Caco-2 (cell line): ENCODE measurements at regions not wholly inside any gene's neighbourhood (a gene's known extent, or its start where the extent isn't known, plus 50 kb on each side); places are given as distances from the start of the nearest gene placed in this dataset.

ENCODE experiments used
- BruUV-seq: library from RNA; stranded (reverse); fragments of 400-500 nt; replicated peaks from 2 replicates; lab custom pipeline; 2021; lab: Mats Ljungman, UMichigan
- CTCF ChIA-PET: fragments of 300-600 bp; sonication (Branson Sonifier 250); formaldehyde crosslinking; loops from one replicate; lab custom pipeline; 2022; ENCODE audit warnings: antibody characterized with exemption; lab: Charles Lee
- POLR2A ChIA-PET: fragments of 300-600 bp; sonication (Branson Sonifier 250); formaldehyde crosslinking; loops from one replicate; lab custom pipeline; 2022; ENCODE audit warnings: antibody characterized with exemption; lab: Charles Lee
- DNase-seq, 2 experiments: peaks; one replicate each; pipeline versions ENCODE4 v3.0.0 to v3.0.0-alpha.2; 2020 to 2022
- H3K27me3 ChIP-seq: replicated peaks from 2 replicates; pipeline ENCODE4 v1.6.0; 2011; ENCODE audit warnings: low read length; ENCODE audit not compliant: control insufficient read depth, insufficient read depth
- H3K36me3 ChIP-seq: 2 replicates; pipeline ENCODE4 v1.5.1; 2011; ENCODE audit warnings: low read length; ENCODE audit not compliant: control insufficient read depth, insufficient read depth
- H3K4me1 ChIP-seq: fragments of 250-450 bp; sonication (Bioruptor Pico); 2 replicates; pipeline ENCODE4 v1.5.1; 2020; ENCODE audit warnings: mild to moderate bottlenecking
- H3K4me3 ChIP-seq: 2 replicates; pipeline ENCODE4 v1.5.1; 2011; ENCODE audit warnings: low read depth, mild to moderate bottlenecking, control low read depth, low read length
- H3K9me3 ChIP-seq: fragments of 250-450 bp; sonication (Bioruptor Pico); 2 replicates; pipeline ENCODE4 v1.5.1; 2020; ENCODE audit warnings: mild to moderate bottlenecking, moderate library complexity
- H3K27ac Mint-ChIP-seq: one replicate; pipeline ENCODE4 v1.8.0; 2022; ENCODE audit warnings: mixed read lengths; ENCODE audit not compliant: unreplicated experiment
- H3K27me3 Mint-ChIP-seq: one replicate; pipeline ENCODE4 v1.8.0; 2022; ENCODE audit warnings: mixed read lengths; ENCODE audit not compliant: insufficient read depth, unreplicated experiment
- H3K36me3 Mint-ChIP-seq: one replicate; pipeline ENCODE4 v1.8.0; 2022; ENCODE audit warnings: mild to moderate bottlenecking, mixed read lengths; ENCODE audit not compliant: insufficient read depth, unreplicated experiment
- H3K4me1 Mint-ChIP-seq: one replicate; pipeline ENCODE4 v1.8.0; 2022; ENCODE audit warnings: low read depth, mixed read lengths; ENCODE audit not compliant: unreplicated experiment
- H3K4me3 Mint-ChIP-seq: one replicate; pipeline ENCODE4 v1.8.0; 2022; ENCODE audit warnings: mild to moderate bottlenecking, moderate library complexity, mixed read lengths; ENCODE audit not compliant: unreplicated experiment
- H3K9me3 Mint-ChIP-seq: one replicate; pipeline ENCODE4 v1.8.0; 2022; ENCODE audit warnings: mixed read lengths; ENCODE audit not compliant: unreplicated experiment
- intact Hi-C: fragments of 100-400 bp; cut with micrococcal nuclease; formaldehyde crosslinking; loops from one replicate; pipeline ENCODE4 v1.10.0; 2022; ENCODE audit not compliant: unreplicated experiment
- TF ChIP-seq, protein P1 (sequence below), 2 experiments: fragments of 200-600 bp in 1 of 2; IDR thresholded peaks; 1 replicate in 1 of 2; 2 replicates in 1 of 2; pipeline versions ENCODE4 v1.5.1 to v1.8.0; 2011 to 2022; ENCODE audit warnings: antibody characterized with exemption in 1 of 2, control low read depth in 1 of 2, inconsistent platforms in 1 of 2, low read depth in 1 of 2, low read length in 1 of 2, mild to moderate bottlenecking in 1 of 2, moderate library complexity in 1 of 2; ENCODE audit not compliant: insufficient read depth in 1 of 2, severe bottlenecking in 1 of 2, unreplicated experiment in 1 of 2

DNA sequence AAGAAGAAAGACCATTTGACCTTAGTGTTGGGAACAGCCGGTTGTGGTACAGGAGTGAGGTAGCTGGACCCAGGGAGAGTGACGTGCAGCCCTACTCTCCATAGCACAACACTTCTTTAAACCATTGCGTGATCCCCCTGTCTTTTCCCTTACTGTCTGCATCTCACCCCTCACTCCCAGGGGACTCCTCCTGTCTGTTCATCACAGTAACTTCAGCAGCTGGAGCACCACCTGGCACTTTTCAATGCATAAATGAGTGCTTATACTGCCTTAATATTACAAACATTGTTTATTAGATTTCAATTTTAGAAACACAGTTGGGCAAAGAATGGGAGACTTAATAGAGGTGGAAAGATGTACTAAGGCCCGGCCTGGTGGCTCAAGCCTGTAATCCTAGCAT, 285.5 kb downstream of the UQCRFS1 start:
- no TSS peak for BruUV-seq
- Histone ChIP-seq H3K9me3 (no peaks in the 10 kb centered on the region; the same call in 1 of the 2 replicates), H3K4me1 (no peaks in the 10 kb centered on the region), H3K4me3 (no peak overlapping the region), H3K36me3 (no peaks in the 10 kb centered on the region), H3K27me3 (no peaks in the 10 kb centered on the region)
- ChIA-PET POLR2A (no interaction called here), CTCF (no interaction called here)
- H3K4me1 Mint-ChIP-seq, result no peaks in the 10 kb centered on the region
- intact Hi-C loops, result no loop called here
- H3K36me3 Mint-ChIP-seq, result no peaks in the 10 kb centered on the region
- peaks cover 4% of the 10 kb centered on the region for H3K27me3 Mint-ChIP-seq
- TF ChIP-seq, protein P1, sequence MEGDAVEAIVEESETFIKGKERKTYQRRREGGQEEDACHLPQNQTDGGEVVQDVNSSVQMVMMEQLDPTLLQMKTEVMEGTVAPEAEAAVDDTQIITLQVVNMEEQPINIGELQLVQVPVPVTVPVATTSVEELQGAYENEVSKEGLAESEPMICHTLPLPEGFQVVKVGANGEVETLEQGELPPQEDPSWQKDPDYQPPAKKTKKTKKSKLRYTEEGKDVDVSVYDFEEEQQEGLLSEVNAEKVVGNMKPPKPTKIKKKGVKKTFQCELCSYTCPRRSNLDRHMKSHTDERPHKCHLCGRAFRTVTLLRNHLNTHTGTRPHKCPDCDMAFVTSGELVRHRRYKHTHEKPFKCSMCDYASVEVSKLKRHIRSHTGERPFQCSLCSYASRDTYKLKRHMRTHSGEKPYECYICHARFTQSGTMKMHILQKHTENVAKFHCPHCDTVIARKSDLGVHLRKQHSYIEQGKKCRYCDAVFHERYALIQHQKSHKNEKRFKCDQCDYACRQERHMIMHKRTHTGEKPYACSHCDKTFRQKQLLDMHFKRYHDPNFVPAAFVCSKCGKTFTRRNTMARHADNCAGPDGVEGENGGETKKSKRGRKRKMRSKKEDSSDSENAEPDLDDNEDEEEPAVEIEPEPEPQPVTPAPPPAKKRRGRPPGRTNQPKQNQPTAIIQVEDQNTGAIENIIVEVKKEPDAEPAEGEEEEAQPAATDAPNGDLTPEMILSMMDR (IDR thresholded peaks at IDR 0.05; ENCODE audit: insufficient read depth in 1 of 2, low read depth in 1 of 2, low read length in 1 of 2, severe bottlenecking in 1 of 2, unreplicated experiment in 1 of 2), result no peak
- no peak overlapping the region for H3K4me3 Mint-ChIP-seq
- no peak overlapping the region for H3K27ac Mint-ChIP-seq
- H3K9me3 Mint-ChIP-seq, result no peaks in the 10 kb centered on the region
- DNase-seq, result no peak

DNA sequence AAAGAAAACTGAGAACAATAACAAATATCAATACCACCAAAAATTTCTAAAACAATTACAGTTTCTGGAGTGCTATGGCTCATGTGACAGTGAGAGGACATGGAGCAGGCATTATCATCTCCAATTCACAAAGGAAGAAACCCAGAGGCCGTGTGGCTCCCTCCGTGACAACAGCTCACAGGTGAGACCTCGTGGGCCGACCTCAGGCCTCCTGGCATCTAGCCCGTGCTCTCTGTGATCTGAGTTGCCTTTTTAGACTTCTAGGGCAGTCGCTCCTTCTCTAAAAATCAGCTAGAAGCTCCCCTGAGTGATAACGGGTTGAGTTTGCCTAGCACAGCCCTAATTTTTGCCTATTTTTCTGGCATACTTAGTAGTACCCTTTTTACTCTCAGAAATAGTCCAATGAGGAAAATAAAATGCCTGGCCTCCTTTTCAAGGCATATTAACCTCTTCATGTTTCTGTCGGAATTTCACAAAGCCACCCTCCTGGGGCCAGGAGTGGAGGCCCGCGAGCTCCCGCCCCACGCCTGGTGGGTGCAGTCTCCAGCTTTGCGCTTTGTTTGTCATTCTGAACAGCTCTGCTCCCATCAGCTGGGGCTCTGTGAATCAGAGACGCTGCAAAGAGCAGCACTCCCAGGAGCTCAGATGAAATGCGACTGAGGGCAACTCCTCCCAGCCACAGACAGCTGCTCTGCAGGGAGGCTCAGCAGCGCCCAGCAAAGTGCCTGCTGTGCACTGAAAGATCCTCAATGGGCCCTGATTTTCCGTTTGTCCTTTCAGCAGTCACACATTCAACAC, 292.5 kb downstream of the UQCRFS1 start:
- ChIA-PET POLR2A (no interaction called here), CTCF (no interaction called here)
- Histone ChIP-seq H3K36me3 (no peaks in the 10 kb centered on the region), H3K27me3 (no peaks in the 10 kb centered on the region), H3K4me3 (no peak overlapping the region), H3K4me1 (no peaks in the 10 kb centered on the region), H3K9me3 (no peaks in the 10 kb centered on the region)
- Mint-ChIP-seq H3K36me3 (no peaks in the 10 kb centered on the region), H3K27ac (no peak overlapping the region), H3K27me3 (peaks cover 6% of the 10 kb centered on the region), H3K9me3 (no peaks in the 10 kb centered on the region), H3K4me1 (no peaks in the 10 kb centered on the region), H3K4me3 (no peak overlapping the region)
- BruUV-seq, result no TSS peak
- DNase-seq, result no peak
- TF ChIP-seq, protein P1 (IDR thresholded peaks at IDR 0.05; ENCODE audit: insufficient read depth in 1 of 2, low read depth in 1 of 2, low read length in 1 of 2, severe bottlenecking in 1 of 2, unreplicated experiment in 1 of 2), result no peak
- intact Hi-C loops, result no loop called here

DNA sequence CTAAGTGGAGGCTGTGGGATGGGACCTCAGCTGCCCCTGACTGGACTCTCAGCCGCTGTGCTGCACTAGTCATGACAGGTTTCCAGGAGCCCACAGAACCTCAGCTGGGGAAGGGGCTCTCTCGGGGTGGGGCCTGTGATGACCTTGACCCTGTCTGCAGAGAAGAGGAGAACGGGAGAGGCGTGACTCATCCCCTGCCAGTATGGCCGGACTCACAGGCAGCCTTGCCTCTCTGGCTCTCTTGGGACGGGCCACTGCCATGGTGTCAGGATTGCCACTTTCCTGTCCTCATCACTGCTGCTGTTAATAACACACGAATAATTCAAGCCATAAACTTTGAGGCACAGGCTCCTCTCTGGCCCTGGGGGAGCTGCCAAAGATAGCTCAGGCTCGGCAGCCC, 295.3 kb downstream of the UQCRFS1 start:
- TF ChIP-seq, protein P1 (IDR thresholded peaks at IDR 0.05; ENCODE audit: insufficient read depth in 1 of 2, low read depth in 1 of 2, low read length in 1 of 2, severe bottlenecking in 1 of 2, unreplicated experiment in 1 of 2), result no peak
- Histone ChIP-seq H3K4me1 (no peaks in the 10 kb centered on the region), H3K4me3 (no peak overlapping the region), H3K27me3 (no peaks in the 10 kb centered on the region), H3K9me3 (no peaks in the 10 kb centered on the region), H3K36me3 (no peaks in the 10 kb centered on the region)
- no peaks in the 10 kb centered on the region for H3K9me3 Mint-ChIP-seq
- intact Hi-C loops, result no loop called here
- DNase-seq, result no peak
- H3K27me3 Mint-ChIP-seq, result peaks cover 16% of the 10 kb centered on the region
- no peak overlapping the region for H3K4me3 Mint-ChIP-seq
- H3K36me3 Mint-ChIP-seq, result no peaks in the 10 kb centered on the region
- ChIA-PET CTCF (no interaction called here), POLR2A (no interaction called here)
- H3K4me1 Mint-ChIP-seq, result no peaks in the 10 kb centered on the region
- no TSS peak for BruUV-seq
- H3K27ac Mint-ChIP-seq, result no peak overlapping the region
